MM.1S (cell line): ENCODE measurements at regions not wholly inside any gene's neighbourhood (a gene's known extent, or its start where the extent isn't known, plus 50 kb on each side); places are given as distances from the start of the nearest gene placed in this dataset.

ENCODE experiments used
- CTCF ChIP-seq: fragments of 300-600 bp; sonication (generic); IDR thresholded peaks from 2 replicates; pipeline ENCODE4 v1.5.1; 2016; ENCODE audit warnings: antibody characterized with exemption, low read length, mixed read lengths
- EZH2 ChIP-seq: fragments of 300-600 bp; sonication (generic); optimal IDR thresholded peaks from 2 replicates; pipeline ENCODE3; 2017; ENCODE audit warnings: low read depth, mild to moderate bottlenecking, antibody characterized with exemption, low read length, mixed read lengths

- TF ChIP-seq CTCF (no peak), EZH2 (no peak)
Measured at GRCh38 chr6:44650947-44651346, 263.4 kb downstream of the CDC5L start.
